ENCODE measurements at regions not wholly inside any gene's neighbourhood (a gene's known extent, or its start where the extent isn't known, plus 50 kb on each side); places are given as distances from the start of the nearest gene placed in this dataset.

GRCh38 chr6:14281811-14282660 lies 164.5 kb downstream of the CD83 start:
- no peak overlapping the region for H3K27ac Mint-ChIP-seq

DNA sequence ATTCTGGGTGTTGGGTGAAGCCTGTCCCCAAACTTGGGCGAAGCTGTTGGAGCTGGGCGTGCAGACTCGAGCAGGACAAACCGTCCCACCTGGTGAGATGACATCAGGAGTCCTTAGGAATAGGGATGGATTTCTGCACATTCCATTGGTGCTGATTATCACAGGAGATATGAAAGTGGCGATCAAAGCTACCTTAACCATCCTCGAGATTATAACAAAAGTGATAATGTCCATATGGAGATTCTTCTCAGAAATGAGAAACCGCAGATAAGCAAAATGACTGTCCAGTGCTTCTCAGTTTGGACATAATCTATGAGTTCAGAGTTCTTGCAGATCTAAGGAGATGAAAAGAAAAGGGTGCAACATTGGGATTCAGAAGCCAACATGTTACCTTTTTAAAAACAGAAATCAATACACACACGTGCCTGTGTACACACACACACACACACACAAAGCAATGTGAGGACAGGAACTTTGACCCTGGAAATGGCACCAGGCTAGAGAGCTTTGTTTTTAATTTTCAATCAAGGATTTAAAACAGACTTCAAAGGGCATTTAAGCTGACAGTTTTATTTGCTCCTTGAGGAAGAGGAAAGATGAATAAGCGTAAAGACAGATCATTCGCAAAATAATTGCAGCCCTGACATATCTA lies 165.4 kb downstream of the CD83 start:
- H3K9me3 Mint-ChIP-seq, result peaks cover 0 to 9% (median 2%) of the 10 kb centered on the region in 3 donors
- no peak overlapping the region for H3K27ac Mint-ChIP-seq
- no peaks in the 10 kb centered on the region for H3K27me3 Mint-ChIP-seq
- peaks cover 7% of the 10 kb centered on the region for H3K36me3 Mint-ChIP-seq
- no peak overlapping the region for H3K4me3 Mint-ChIP-seq
- peaks cover 2 to 14% (median 7%) of the 10 kb centered on the region in 3 donors for H3K4me1 Mint-ChIP-seq

More at GRCh38 chr6:14281811-14282660, 164.5 kb downstream of the CD83 start:
- Mint-ChIP-seq H3K36me3 (peaks cover 7% of the 10 kb centered on the region), H3K27me3 (no peaks in the 10 kb centered on the region), H3K4me3 (no peak overlapping the region), H3K4me1 (peaks cover 11 to 23% (median 17%) of the 10 kb centered on the region in 3 donors), H3K9me3 (peaks cover 0 to 9% (median 2%) of the 10 kb centered on the region in 3 donors)

- peaks cover 0 to 8% (median 4%) of the 10 kb centered on the region in 3 donors for H3K4me1 Mint-ChIP-seq
- peaks cover 7% of the 10 kb centered on the region for H3K36me3 Mint-ChIP-seq
- H3K4me3 Mint-ChIP-seq, result no peak overlapping the region
- H3K9me3 Mint-ChIP-seq, result peaks cover 0 to 9% (median 2%) of the 10 kb centered on the region in 3 donors
- no peaks in the 10 kb centered on the region for H3K27me3 Mint-ChIP-seq
- H3K27ac Mint-ChIP-seq, result peak overlapping the region in 1 of 3 donors; percentile 77
Measured at GRCh38 chr6:14283600-14284235, 166.1 kb downstream of the CD83 start.

- no peak overlapping the region for H3K27ac Mint-ChIP-seq
- H3K4me3 Mint-ChIP-seq, result no peak overlapping the region
- no peaks in the 10 kb centered on the region for H3K27me3 Mint-ChIP-seq
Measured at GRCh38 chr6:14284969-14285590, 167.5 kb downstream of the CD83 start.

DNA sequence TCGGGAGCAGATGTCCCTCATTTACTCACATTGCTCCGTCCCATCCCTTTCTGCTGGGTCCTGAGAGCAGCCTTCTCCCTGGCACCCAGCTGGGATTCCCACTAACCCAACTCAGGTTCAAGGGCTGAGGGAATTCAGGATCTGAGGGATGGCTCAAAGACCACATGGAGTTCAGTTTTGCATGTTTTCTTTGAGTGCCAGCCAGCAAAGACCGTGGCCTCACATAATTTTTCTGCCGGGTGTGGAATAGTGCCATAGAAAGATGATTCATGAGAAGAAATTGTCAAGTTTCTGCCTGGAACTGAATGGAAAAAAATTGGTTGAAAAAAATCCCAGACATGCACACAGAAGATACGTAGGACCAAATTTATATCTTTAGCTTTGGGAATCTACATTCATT lies 168.6 kb downstream of the CD83 start:
- no peaks in the 10 kb centered on the region for H3K27me3 Mint-ChIP-seq
- no peak overlapping the region for H3K4me3 Mint-ChIP-seq
- peaks cover 1 to 15% (median 9%) of the 10 kb centered on the region in 3 donors for H3K4me1 Mint-ChIP-seq
- peaks cover 2% of the 10 kb centered on the region for H3K36me3 Mint-ChIP-seq
- H3K27ac Mint-ChIP-seq, result no peak overlapping the region
- H3K9me3 Mint-ChIP-seq, result peaks cover 0 to 2% (median 0%) of the 10 kb centered on the region in 3 donors

More at GRCh38 chr6:14284969-14285590, 167.5 kb downstream of the CD83 start:
- peaks cover 5% of the 10 kb centered on the region for H3K36me3 Mint-ChIP-seq
- peaks cover 2 to 5% (median 2%) of the 10 kb centered on the region in 3 donors for H3K9me3 Mint-ChIP-seq
- H3K4me1 Mint-ChIP-seq, result peaks cover 1 to 9% (median 4%) of the 10 kb centered on the region in 3 donors

GRCh38 chr6:14286634-14287428 lies 169.3 kb downstream of the CD83 start:
- Mint-ChIP-seq H3K9me3 (peaks cover 0 to 2% (median 0%) of the 10 kb centered on the region in 3 donors), H3K27ac (no peak overlapping the region), H3K4me3 (no peak overlapping the region), H3K27me3 (no peaks in the 10 kb centered on the region), H3K36me3 (peaks cover 2% of the 10 kb centered on the region), H3K4me1 (peaks cover 0 to 15% (median 9%) of the 10 kb centered on the region in 3 donors)

GRCh38 chr6:14287707-14288106 lies 170.1 kb downstream of the CD83 start:
- Mint-ChIP-seq H3K9me3 (peaks cover 0 to 2% (median 0%) of the 10 kb centered on the region in 3 donors), H3K27ac (no peak overlapping the region)

DNA sequence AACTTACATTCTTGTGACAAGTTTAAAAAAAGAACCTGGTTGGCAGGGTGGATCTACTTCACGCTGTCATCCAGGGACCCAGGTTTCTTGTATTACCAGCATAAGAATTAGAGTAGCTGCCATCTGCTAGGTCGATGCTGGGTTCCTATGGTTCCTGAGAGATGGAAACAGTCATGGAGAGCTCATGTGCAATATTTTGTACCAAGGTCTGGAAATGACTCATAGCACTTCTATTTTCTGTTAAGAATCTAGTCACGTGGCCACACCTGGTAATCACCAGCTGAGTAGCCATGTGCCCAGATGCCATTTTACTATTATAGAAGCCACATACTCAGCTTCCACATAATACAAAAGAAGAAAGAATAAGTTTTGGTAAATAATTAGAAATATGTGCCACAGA lies 171.3 kb downstream of the CD83 start:
- Mint-ChIP-seq H3K9me3 (peaks cover 0 to 2% (median 0%) of the 10 kb centered on the region in 3 donors), H3K27me3 (no peaks in the 10 kb centered on the region), H3K36me3 (peaks cover 2% of the 10 kb centered on the region), H3K27ac (peak overlapping the region in 1 of 3 donors; percentile 39), H3K4me1 (peaks cover 0 to 10% (median 9%) of the 10 kb centered on the region in 3 donors), H3K4me3 (no peak overlapping the region)

More at GRCh38 chr6:14287707-14288106, 170.1 kb downstream of the CD83 start:
- peaks cover 0 to 15% (median 9%) of the 10 kb centered on the region in 3 donors for H3K4me1 Mint-ChIP-seq
- no peaks in the 10 kb centered on the region for H3K27me3 Mint-ChIP-seq
- H3K4me3 Mint-ChIP-seq, result no peak overlapping the region
- H3K36me3 Mint-ChIP-seq, result peaks cover 2% of the 10 kb centered on the region

GRCh38 chr6:14290041-14290771 lies 172.6 kb downstream of the CD83 start:
- H3K36me3 Mint-ChIP-seq, result no peaks in the 10 kb centered on the region
- no peaks in the 10 kb centered on the region for H3K27me3 Mint-ChIP-seq
- peaks cover 0 to 9% (median 8%) of the 10 kb centered on the region in 3 donors for H3K4me1 Mint-ChIP-seq
- H3K27ac Mint-ChIP-seq, result no peak overlapping the region
- peak overlapping the region in 1 of 4 donors; percentile 53 for H3K4me3 Mint-ChIP-seq
- peaks cover 0 to 2% (median 0%) of the 10 kb centered on the region in 3 donors for H3K9me3 Mint-ChIP-seq

- Mint-ChIP-seq H3K4me3 (no peak overlapping the region), H3K36me3 (no peaks in the 10 kb centered on the region), H3K27me3 (no peaks in the 10 kb centered on the region)
Measured at GRCh38 chr6:14290772-14291330, 173.3 kb downstream of the CD83 start.

GRCh38 chr6:14291331-14291730 lies 173.8 kb downstream of the CD83 start:
- Mint-ChIP-seq H3K4me3 (no peak overlapping the region), H3K36me3 (no peaks in the 10 kb centered on the region), H3K27ac (no peak overlapping the region), H3K9me3 (peaks cover 0 to 2% (median 0%) of the 10 kb centered on the region in 3 donors), H3K4me1 (peaks cover 0 to 9% (median 8%) of the 10 kb centered on the region in 3 donors), H3K27me3 (no peaks in the 10 kb centered on the region)

More at GRCh38 chr6:14290772-14291330, 173.3 kb downstream of the CD83 start:
- H3K9me3 Mint-ChIP-seq, result peaks cover 0 to 2% (median 0%) of the 10 kb centered on the region in 3 donors
- peaks cover 0 to 9% (median 8%) of the 10 kb centered on the region in 3 donors for H3K4me1 Mint-ChIP-seq
- H3K27ac Mint-ChIP-seq, result no peak overlapping the region

DNA sequence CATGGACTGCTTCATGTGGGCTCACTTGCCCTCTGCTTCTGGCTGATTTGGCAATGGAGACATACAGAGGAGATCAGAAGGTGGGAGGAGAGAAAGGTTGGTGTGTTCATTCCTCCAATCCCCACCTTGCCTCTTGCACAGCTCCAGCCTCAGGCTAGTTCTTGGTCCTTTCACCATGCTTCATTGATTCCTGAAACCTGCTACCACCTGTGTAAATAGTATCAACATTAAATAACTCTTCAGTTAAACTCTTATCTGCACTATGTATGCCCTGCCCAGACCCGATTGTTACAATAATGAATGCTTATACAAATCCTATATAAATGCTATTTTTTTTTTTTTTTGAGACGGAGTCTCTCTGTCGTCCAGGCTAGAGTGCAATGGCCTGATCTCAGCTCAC lies 174.5 kb downstream of the CD83 start:
- no peaks in the 10 kb centered on the region for H3K36me3 Mint-ChIP-seq
- H3K27me3 Mint-ChIP-seq, result no peaks in the 10 kb centered on the region
- no peak overlapping the region for H3K4me3 Mint-ChIP-seq
- peaks cover 0 to 9% (median 8%) of the 10 kb centered on the region in 3 donors for H3K4me1 Mint-ChIP-seq
- peaks cover 0 to 2% (median 0%) of the 10 kb centered on the region in 3 donors for H3K9me3 Mint-ChIP-seq
- no peak overlapping the region for H3K27ac Mint-ChIP-seq

Data from IgD-negative memory B cell (primary cell).